Thyroid gland (tissue), 4 donors: ENCODE measurements at regions not wholly inside any gene's neighbourhood (a gene's known extent, or its start where the extent isn't known, plus 50 kb on each side); places are given as distances from the start of the nearest gene placed in this dataset.
A peak's percentile ranks its signal among the peaks of the same experiment; 100 is the strongest.

Source experiments
- DNase-seq, 2 donors: peaks; one replicate each; pipeline ENCODE4 v3.0.0-alpha.2; 2019
- H3K27ac ChIP-seq, 3 donors: fragments of 200-600 bp; sonication (generic); 1 replicate in 2 of 3; 2 replicates in 1 of 3; pipeline ENCODE4 v1.5.1; 2016 to 2019; ENCODE audit warnings: mild to moderate bottlenecking in 1 of 3, moderate library complexity in 1 of 3
- H3K27me3 ChIP-seq: fragments of 200-600 bp; sonication (generic); one replicate; pipeline ENCODE4 v1.5.1; 2019
- H3K36me3 ChIP-seq, 2 donors: fragments of 200-600 bp; sonication (generic); one replicate each; pipeline ENCODE4 v1.5.1; 2016 to 2019
- H3K4me1 ChIP-seq, 2 donors: fragments of 200-600 bp; sonication (generic); one replicate each; pipeline ENCODE4 v1.5.1; 2017 to 2019
- H3K4me3 ChIP-seq, 3 donors: fragments of 200-600 bp; sonication (generic); replicated peaks in 1 of 3; 1 replicate in 2 of 3; 2 replicates in 1 of 3; pipeline ENCODE4 v1.5.1; 2016; ENCODE audit warnings: mild to moderate bottlenecking in 1 of 3
- H3K9me3 ChIP-seq: fragments of 200-600 bp; sonication (generic); one replicate; pipeline ENCODE4 v1.5.1; 2017
- CTCF ChIP-seq, 6 experiments: fragments of 200-600 bp in 3 of 6; fragments of 450-650 bp in 3 of 6; sonication (generic) in 3 of 6; IDR thresholded peaks; one replicate each; pipeline ENCODE4 v1.5.1; 2016 to 2019; ENCODE audit warnings: antibody characterized with exemption in 6 of 6, mild to moderate bottlenecking in 2 of 6, inconsistent platforms in 1 of 6, moderate library complexity in 1 of 6
- POLR2A ChIP-seq, 2 donors: fragments of 450-650 bp; IDR thresholded peaks; one replicate each; pipeline ENCODE4 v1.6.1; 2017; ENCODE audit warnings: antibody characterized with exemption in 2 of 2, mild to moderate bottlenecking in 2 of 2, moderate library complexity in 1 of 2
- WGBS, 2 donors: methylation state at CpG; one replicate each; pipeline ENCODE4 v1.1.5; 2017; 5-methylcytosine and 5-hydroxymethylcytosine counted together
- intact Hi-C: fragments of 100-400 bp; cut with DNase I; formaldehyde crosslinking; loops from one replicate; pipeline ENCODE4 v1.15.1; 2023

- 64 to 67% methylated on average over 3 of the region's 3 CpGs for WGBS, 2 donors
- Histone ChIP-seq H3K4me1 (no peaks in the 10 kb centered on the region), H3K36me3 (no peaks in the 10 kb centered on the region), H3K9me3 (no peaks in the 10 kb centered on the region), H3K27ac (no peak overlapping the region), H3K27me3 (no peaks in the 10 kb centered on the region), H3K4me3 (no peak overlapping the region)
- no peak for DNase-seq
- TF ChIP-seq CTCF (IDR thresholded peaks at IDR 0.05), result no peak
- TF ChIP-seq POLR2A (IDR thresholded peaks at IDR 0.05), result no peak
- intact Hi-C loops, result no loop called here
Measured at GRCh38 chr6:77373955-77374354, 89.3 kb downstream of the HTR1B start.

- WGBS, 2 donors, result 66 to 68% methylated on average over 5 of the region's 5 CpGs
- H3K36me3 ChIP-seq, result no peaks in the 10 kb centered on the region
- no peak overlapping the region for H3K27ac ChIP-seq
- H3K27me3 ChIP-seq, result no peaks in the 10 kb centered on the region
- intact Hi-C loops, result no loop called here
- TF ChIP-seq POLR2A (IDR thresholded peaks at IDR 0.05), result no peak
- TF ChIP-seq CTCF (IDR thresholded peaks at IDR 0.05), result no peak
- H3K4me1 ChIP-seq, result peaks cover 0 to 3% of the 10 kb centered on the region in 2 donors
- H3K4me3 ChIP-seq, result no peak overlapping the region
- no peaks in the 10 kb centered on the region for H3K9me3 ChIP-seq
- DNase-seq, result no peak
Measured at GRCh38 chr6:77371748-77372147, 91.5 kb downstream of the HTR1B start.

- H3K4me3 ChIP-seq, result peak overlapping the region in 2 of 3 donors; percentile 6 to 10
- H3K27me3 ChIP-seq, result no peaks in the 10 kb centered on the region
- intact Hi-C loops, result no loop called here
- H3K4me1 ChIP-seq, result peaks cover 0 to 3% of the 10 kb centered on the region in 2 donors
- no peaks in the 10 kb centered on the region for H3K9me3 ChIP-seq
- TF ChIP-seq CTCF (IDR thresholded peaks at IDR 0.05) (no peak), POLR2A (IDR thresholded peaks at IDR 0.05) (peak in 1 of 2 donors; percentile 36)
- no peaks in the 10 kb centered on the region for H3K36me3 ChIP-seq
- DNase-seq, result peak; percentile 62 to 64
- WGBS, 2 donors, result 38 to 62% methylated on average over 20 of the region's 20 CpGs
- peak overlapping the region in 1 of 3 donors; percentile 10 for H3K27ac ChIP-seq
Measured at GRCh38 chr6:77368660-77369313, 94.5 kb downstream of the HTR1B start.

- intact Hi-C loops, result no loop called here
- Histone ChIP-seq H3K27me3 (no peaks in the 10 kb centered on the region), H3K9me3 (no peaks in the 10 kb centered on the region), H3K4me3 (no peak overlapping the region), H3K36me3 (no peaks in the 10 kb centered on the region), H3K4me1 (peaks cover 0 to 3% of the 10 kb centered on the region in 2 donors), H3K27ac (no peak overlapping the region)
- DNase-seq, result no peak
- WGBS, 2 donors, result 87 to 94% methylated on average over 2 of the region's 2 CpGs
- TF ChIP-seq POLR2A (IDR thresholded peaks at IDR 0.05), result no peak
- no peak for TF ChIP-seq CTCF (IDR thresholded peaks at IDR 0.05)
Measured at GRCh38 chr6:77366798-77367197, 96.5 kb downstream of the HTR1B start.

GRCh38 chr6:77363702-77364101, 99.6 kb downstream of the HTR1B start:
- H3K9me3 ChIP-seq, result no peaks in the 10 kb centered on the region
- no peaks in the 10 kb centered on the region for H3K36me3 ChIP-seq
- peaks cover 0 to 3% of the 10 kb centered on the region in 2 donors for H3K4me1 ChIP-seq
- H3K27ac ChIP-seq, result no peak overlapping the region
- no peak for TF ChIP-seq POLR2A (IDR thresholded peaks at IDR 0.05)
- no peak for TF ChIP-seq CTCF (IDR thresholded peaks at IDR 0.05)
- WGBS, 2 donors, result 80 to 92% methylated on average over 1 of the region's 1 CpG
- DNase-seq, result no peak
- no peak overlapping the region for H3K4me3 ChIP-seq
- intact Hi-C loops, result no loop called here
- no peaks in the 10 kb centered on the region for H3K27me3 ChIP-seq
